Testis (tissue), 2 donors: ENCODE measurements at regions not wholly inside any gene's neighbourhood (a gene's known extent, or its start where the extent isn't known, plus 50 kb on each side); places are given as distances from the start of the nearest gene placed in this dataset.

ENCODE experiments used
- DNase-seq: peaks from one replicate; pipeline ENCODE4 v3.0.0-alpha.2; 2019
- H3K27ac ChIP-seq, 2 donors: fragments of 200-600 bp; sonication (generic); one replicate each; pipeline ENCODE4 v1.5.1; 2019
- H3K27me3 ChIP-seq: fragments of 200-600 bp; sonication (generic); one replicate; pipeline ENCODE4 v1.5.1; 2019
- H3K36me3 ChIP-seq: fragments of 200-600 bp; sonication (generic); one replicate; pipeline ENCODE4 v1.5.1; 2017; ENCODE audit warnings: low read depth; ENCODE audit errors: missing control alignments
- H3K4me1 ChIP-seq: fragments of 200-600 bp; sonication (generic); one replicate; pipeline ENCODE4 v1.5.1; 2019
- H3K4me3 ChIP-seq, 2 donors: fragments of 200-600 bp; sonication (generic); one replicate each; pipeline ENCODE4 v1.5.1; 2017 to 2019
- H3K9me3 ChIP-seq: fragments of 200-600 bp; sonication (generic); one replicate; pipeline ENCODE4 v1.5.1; 2017
- POLR2A ChIP-seq: fragments of 450-650 bp; IDR thresholded peaks from one replicate; pipeline ENCODE4 v1.6.1; 2017; ENCODE audit warnings: antibody characterized with exemption, mild to moderate bottlenecking, moderate library complexity
- WGBS, 2 donors: methylation state at CpG; one replicate each; pipeline ENCODE4 v1.1.5; 2018; 5-methylcytosine and 5-hydroxymethylcytosine counted together
- intact Hi-C: fragments of 100-400 bp; cut with DNase I; formaldehyde crosslinking; loops from one replicate; pipeline ENCODE4 v1.15.1; 2023; ENCODE audit warnings: low total_unique reads
- TF ChIP-seq, protein P1 (sequence below), 3 experiments: fragments of 450-650 bp in 2 of 3; fragments of 200-600 bp in 1 of 3; sonication (generic) in 1 of 3; IDR thresholded peaks; one replicate each; pipeline ENCODE4 v1.5.1; 2016 to 2019; ENCODE audit warnings: antibody characterized with exemption in 3 of 3, mild to moderate bottlenecking in 2 of 3, moderate library complexity in 1 of 3

DNA sequence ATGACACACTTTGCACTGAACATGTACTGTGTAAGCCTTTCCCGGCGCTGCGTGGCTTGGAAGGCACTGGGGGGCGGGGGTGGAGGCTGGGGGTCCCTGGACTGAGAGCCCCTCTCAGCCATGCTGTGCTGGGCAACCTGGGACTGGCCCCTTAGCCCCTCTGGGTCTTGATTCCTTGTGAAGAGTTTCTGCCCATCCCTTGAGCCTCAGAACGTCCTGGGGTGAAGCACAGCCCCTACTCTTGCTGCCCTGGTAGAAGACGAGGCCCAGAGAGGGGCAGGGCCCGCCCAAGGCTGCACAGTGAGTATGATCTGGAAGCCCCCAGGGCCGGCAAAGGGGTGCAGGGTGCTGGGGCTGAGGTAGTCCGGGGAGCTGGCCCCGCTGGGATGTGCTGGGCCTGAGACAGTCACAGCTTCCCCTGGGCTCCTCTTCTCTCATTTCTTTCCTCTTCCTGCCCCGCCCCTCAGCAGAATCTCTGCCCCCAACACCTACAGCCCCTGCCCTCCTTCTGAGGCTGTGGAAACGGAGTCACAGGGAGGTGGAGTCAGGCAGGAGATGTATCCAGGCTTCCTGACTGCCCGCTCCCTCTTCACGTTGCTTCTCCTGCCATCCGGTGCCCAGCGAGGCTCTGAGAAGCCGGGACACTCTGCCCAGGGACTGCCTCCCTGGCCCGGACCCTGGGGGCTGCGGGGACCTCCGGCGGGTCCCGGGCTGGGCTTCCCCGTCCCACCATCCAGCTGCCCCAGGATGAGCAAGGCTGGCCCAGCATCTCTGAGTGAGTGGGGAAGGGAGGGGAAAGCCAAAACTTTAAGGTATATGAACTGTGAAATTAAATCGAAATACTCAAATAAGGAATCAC is 60.5 kb downstream of the UNCX start:
- TF ChIP-seq, protein P1, sequence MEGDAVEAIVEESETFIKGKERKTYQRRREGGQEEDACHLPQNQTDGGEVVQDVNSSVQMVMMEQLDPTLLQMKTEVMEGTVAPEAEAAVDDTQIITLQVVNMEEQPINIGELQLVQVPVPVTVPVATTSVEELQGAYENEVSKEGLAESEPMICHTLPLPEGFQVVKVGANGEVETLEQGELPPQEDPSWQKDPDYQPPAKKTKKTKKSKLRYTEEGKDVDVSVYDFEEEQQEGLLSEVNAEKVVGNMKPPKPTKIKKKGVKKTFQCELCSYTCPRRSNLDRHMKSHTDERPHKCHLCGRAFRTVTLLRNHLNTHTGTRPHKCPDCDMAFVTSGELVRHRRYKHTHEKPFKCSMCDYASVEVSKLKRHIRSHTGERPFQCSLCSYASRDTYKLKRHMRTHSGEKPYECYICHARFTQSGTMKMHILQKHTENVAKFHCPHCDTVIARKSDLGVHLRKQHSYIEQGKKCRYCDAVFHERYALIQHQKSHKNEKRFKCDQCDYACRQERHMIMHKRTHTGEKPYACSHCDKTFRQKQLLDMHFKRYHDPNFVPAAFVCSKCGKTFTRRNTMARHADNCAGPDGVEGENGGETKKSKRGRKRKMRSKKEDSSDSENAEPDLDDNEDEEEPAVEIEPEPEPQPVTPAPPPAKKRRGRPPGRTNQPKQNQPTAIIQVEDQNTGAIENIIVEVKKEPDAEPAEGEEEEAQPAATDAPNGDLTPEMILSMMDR (IDR thresholded peaks at IDR 0.05) = no peak
- no peak for TF ChIP-seq POLR2A
- DNase-seq = no peak
- Histone ChIP-seq H3K27ac (no peak overlapping the region), H3K27me3 (no peaks in the 10 kb centered on the region), H3K4me1 (peaks cover 10% of the 10 kb centered on the region), H3K36me3 (no peaks in the 10 kb centered on the region), H3K4me3 (no peak overlapping the region), H3K9me3 (no peaks in the 10 kb centered on the region)
- WGBS, 2 donors = 55 to 59% methylated on average over 10 to 24 of the region's 24 CpGs
- intact Hi-C loops = no loop called here

DNA sequence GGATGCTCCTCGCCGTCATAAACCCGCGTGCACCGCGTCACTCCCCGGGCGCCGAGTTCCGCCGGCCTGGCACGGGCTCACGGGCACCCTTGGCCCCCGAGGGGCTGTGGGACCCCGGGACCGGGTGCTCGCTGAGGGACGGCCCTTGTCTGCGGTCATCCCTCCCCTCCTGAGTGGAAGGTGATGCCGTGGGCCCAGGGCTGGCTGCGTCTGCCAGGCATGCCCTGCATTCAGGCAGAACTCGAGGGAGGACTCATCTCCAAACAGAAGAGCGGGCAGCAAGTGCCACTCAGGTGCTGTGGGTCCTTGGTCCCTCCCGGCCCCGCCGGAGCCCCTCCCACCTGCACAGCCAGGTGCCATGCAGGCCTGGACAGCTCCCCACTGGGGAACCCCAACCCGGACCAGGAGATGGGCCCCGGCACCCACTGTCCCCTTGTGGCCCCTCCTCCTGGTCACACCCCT is 61.3 kb downstream of the UNCX start:
- no peak overlapping the region for H3K27ac ChIP-seq
- peaks cover 10% of the 10 kb centered on the region for H3K4me1 ChIP-seq
- intact Hi-C loops = no loop called here
- DNase-seq = no peak
- H3K27me3 ChIP-seq = no peaks in the 10 kb centered on the region
- no peaks in the 10 kb centered on the region for H3K9me3 ChIP-seq
- H3K36me3 ChIP-seq = no peaks in the 10 kb centered on the region
- TF ChIP-seq POLR2A = no peak
- TF ChIP-seq, protein P1 (IDR thresholded peaks at IDR 0.05) = no peak
- 77 to 91% methylated on average over 12 to 28 of the region's 28 CpGs for WGBS, 2 donors
- H3K4me3 ChIP-seq = no peak overlapping the region

GRCh38 chr7:1295776-1296355 is 63.2 kb downstream of the UNCX start:
- intact Hi-C loops = no loop called here
- no peaks in the 10 kb centered on the region for H3K9me3 ChIP-seq
- H3K27ac ChIP-seq = no peak overlapping the region
- no peak for DNase-seq
- no peaks in the 10 kb centered on the region for H3K36me3 ChIP-seq
- TF ChIP-seq, protein P1 (IDR thresholded peaks at IDR 0.05) = no peak
- TF ChIP-seq POLR2A = no peak
- H3K4me1 ChIP-seq = no peaks in the 10 kb centered on the region
- no peak overlapping the region for H3K4me3 ChIP-seq
- no peaks in the 10 kb centered on the region for H3K27me3 ChIP-seq
- 80 to 96% methylated on average over 1 to 13 of the region's 13 CpGs for WGBS, 2 donors

- Histone ChIP-seq H3K27me3 (no peaks in the 10 kb centered on the region), H3K9me3 (no peaks in the 10 kb centered on the region), H3K36me3 (no peaks in the 10 kb centered on the region), H3K4me3 (no peak overlapping the region), H3K4me1 (no peaks in the 10 kb centered on the region), H3K27ac (no peak overlapping the region)
- DNase-seq = no peak
- 27 to 44% methylated on average over 8 to 28 of the region's 29 CpGs for WGBS, 2 donors
- TF ChIP-seq, protein P1 (IDR thresholded peaks at IDR 0.05) = no peak
- no peak for TF ChIP-seq POLR2A
- intact Hi-C loops = no loop called here
Measured at GRCh38 chr7:1296356-1296981, 63.8 kb downstream of the UNCX start.
